OCI-LY7 (cell line): ENCODE measurements at regions not wholly inside any gene's neighbourhood (a gene's known extent, or its start where the extent isn't known, plus 50 kb on each side); places are given as distances from the start of the nearest gene placed in this dataset.

Experiments
- BruUV-seq: library from RNA; stranded (reverse); fragments of 400-500 nt; replicated peaks from 2 replicates; lab custom pipeline; 2021; lab: Mats Ljungman, UMichigan
- CTCF ChIA-PET: fragments of 300-600 bp; sonication (Branson Sonifier 250); formaldehyde crosslinking; loops from one replicate; lab custom pipeline; 2022; ENCODE audit warnings: antibody characterized with exemption; ENCODE audit not compliant: unreplicated experiment; lab: Charles Lee
- POLR2A ChIA-PET: fragments of 300-600 bp; sonication (Branson Sonifier 250); formaldehyde crosslinking; loops from one replicate; lab custom pipeline; 2022; ENCODE audit warnings: antibody characterized with exemption; lab: Charles Lee
- DNase-seq: peaks from one replicate; pipeline ENCODE4 v3.0.0-alpha.2; 2015; ENCODE audit warnings: low spot score
- H2AFZ ChIP-seq: fragments of 200-600 bp; sonication (generic), shearing (Covaris generic); 2 replicates; pipeline ENCODE4 v1.6.1; 2014; ENCODE audit warnings: mild to moderate bottlenecking, antibody characterized with exemption, low read length, moderate library complexity
- H3K27ac ChIP-seq: fragments of 200-600 bp; sonication (generic); 2 replicates; pipeline ENCODE4 v1.5.1; 2014; ENCODE audit warnings: mixed run types, low read depth, mild to moderate bottlenecking, moderate library complexity, low read length, inconsistent platforms; ENCODE audit not compliant: poor library complexity, severe bottlenecking
- H3K36me3 ChIP-seq: fragments of 200-600 bp; sonication (generic); 2 replicates; pipeline ENCODE4 v1.6.1; 2014; ENCODE audit warnings: mild to moderate bottlenecking, antibody characterized with exemption, low read length, moderate library complexity, mixed read lengths; ENCODE audit not compliant: insufficient read depth
- H3K4me1 ChIP-seq: fragments of 200-600 bp; sonication (generic); 2 replicates; pipeline ENCODE4 v1.5.1; 2014; ENCODE audit warnings: mild to moderate bottlenecking, low read length; ENCODE audit not compliant: insufficient read depth, poor library complexity, severe bottlenecking
- H3K4me2 ChIP-seq: fragments of 200-600 bp; sonication (generic); 2 replicates; pipeline ENCODE4 v1.6.1; 2014; ENCODE audit warnings: mild to moderate bottlenecking, low read length
- H3K4me3 ChIP-seq: fragments of 200-600 bp; sonication (generic); 2 replicates; pipeline ENCODE4 v1.5.1; 2014; ENCODE audit warnings: mild to moderate bottlenecking, low read depth, low read length; ENCODE audit not compliant: poor library complexity, severe bottlenecking
- H3K79me2 ChIP-seq: fragments of 200-600 bp; sonication (generic); 2 replicates; pipeline ENCODE4 v1.6.1; 2016; ENCODE audit warnings: low read depth, mild to moderate bottlenecking, low read length, moderate library complexity, mixed read lengths; ENCODE audit not compliant: insufficient read depth
- H3K9me2 ChIP-seq: fragments of 200-600 bp; sonication (generic); 2 replicates; pipeline ENCODE4 v1.6.1; 2016; ENCODE audit warnings: mild to moderate bottlenecking, low read length, mixed read lengths; ENCODE audit not compliant: insufficient read depth
- H3K9me3 ChIP-seq: fragments of 200-600 bp; sonication (generic); 2 replicates; pipeline ENCODE4 v1.6.1; 2014; ENCODE audit warnings: mild to moderate bottlenecking, mixed run types, low read length, mixed read lengths
- H4K20me1 ChIP-seq: fragments of 200-600 bp; sonication (generic); 2 replicates; pipeline ENCODE4 v1.6.1; 2014; ENCODE audit warnings: mild to moderate bottlenecking, antibody characterized with exemption, low read length, moderate library complexity, mixed read lengths; ENCODE audit not compliant: insufficient read depth
- EZH2phosphoT487 ChIP-seq: fragments of 200-600 bp; sonication (generic); IDR thresholded peaks from 2 replicates; pipeline ENCODE4 v1.6.1; 2018; ENCODE audit warnings: low read depth, borderline replicate concordance, mild to moderate bottlenecking, mixed run types, antibody characterized with exemption, low read length, moderate library complexity, mixed read lengths
- intact Hi-C: fragments of 100-400 bp; cut with micrococcal nuclease; formaldehyde crosslinking; loops from one replicate; pipeline ENCODE4 v1.10.0; 2022; ENCODE audit not compliant: unreplicated experiment
- TF ChIP-seq, protein P1 (sequence below): fragments of 200-600 bp; sonication (generic); conservative IDR thresholded peaks from 2 replicates; pipeline ENCODE4 v1.5.1; 2014; ENCODE audit warnings: mild to moderate bottlenecking, antibody characterized with exemption, low read length, moderate library complexity, mixed read lengths

- no peak overlapping the region for H3K4me2 ChIP-seq
- H3K27ac ChIP-seq, result no peak overlapping the region
- no peak overlapping the region for H3K4me3 ChIP-seq
- no peaks in the 10 kb centered on the region for H3K36me3 ChIP-seq
- TF ChIP-seq, protein P1, sequence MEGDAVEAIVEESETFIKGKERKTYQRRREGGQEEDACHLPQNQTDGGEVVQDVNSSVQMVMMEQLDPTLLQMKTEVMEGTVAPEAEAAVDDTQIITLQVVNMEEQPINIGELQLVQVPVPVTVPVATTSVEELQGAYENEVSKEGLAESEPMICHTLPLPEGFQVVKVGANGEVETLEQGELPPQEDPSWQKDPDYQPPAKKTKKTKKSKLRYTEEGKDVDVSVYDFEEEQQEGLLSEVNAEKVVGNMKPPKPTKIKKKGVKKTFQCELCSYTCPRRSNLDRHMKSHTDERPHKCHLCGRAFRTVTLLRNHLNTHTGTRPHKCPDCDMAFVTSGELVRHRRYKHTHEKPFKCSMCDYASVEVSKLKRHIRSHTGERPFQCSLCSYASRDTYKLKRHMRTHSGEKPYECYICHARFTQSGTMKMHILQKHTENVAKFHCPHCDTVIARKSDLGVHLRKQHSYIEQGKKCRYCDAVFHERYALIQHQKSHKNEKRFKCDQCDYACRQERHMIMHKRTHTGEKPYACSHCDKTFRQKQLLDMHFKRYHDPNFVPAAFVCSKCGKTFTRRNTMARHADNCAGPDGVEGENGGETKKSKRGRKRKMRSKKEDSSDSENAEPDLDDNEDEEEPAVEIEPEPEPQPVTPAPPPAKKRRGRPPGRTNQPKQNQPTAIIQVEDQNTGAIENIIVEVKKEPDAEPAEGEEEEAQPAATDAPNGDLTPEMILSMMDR, result no peak
- TF ChIP-seq EZH2phosphoT487, result no peak
- CTCF ChIA-PET, result no interaction called here
- POLR2A ChIA-PET, result no interaction called here
- DNase-seq, result no peak
- intact Hi-C loops, result no loop called here
- no TSS peak for BruUV-seq
- H3K4me1 ChIP-seq, result no peaks in the 10 kb centered on the region
- H4K20me1 ChIP-seq, result no peaks in the 10 kb centered on the region
- H3K9me3 ChIP-seq, result no peaks in the 10 kb centered on the region
- H2AFZ ChIP-seq, result no peak overlapping the region
- H3K79me2 ChIP-seq, result no peaks in the 10 kb centered on the region
- H3K9me2 ChIP-seq, result no peaks in the 10 kb centered on the region
Measured at GRCh38 chr4:8737601-8738279, 133.9 kb downstream of the HMX1 start.

DNA sequence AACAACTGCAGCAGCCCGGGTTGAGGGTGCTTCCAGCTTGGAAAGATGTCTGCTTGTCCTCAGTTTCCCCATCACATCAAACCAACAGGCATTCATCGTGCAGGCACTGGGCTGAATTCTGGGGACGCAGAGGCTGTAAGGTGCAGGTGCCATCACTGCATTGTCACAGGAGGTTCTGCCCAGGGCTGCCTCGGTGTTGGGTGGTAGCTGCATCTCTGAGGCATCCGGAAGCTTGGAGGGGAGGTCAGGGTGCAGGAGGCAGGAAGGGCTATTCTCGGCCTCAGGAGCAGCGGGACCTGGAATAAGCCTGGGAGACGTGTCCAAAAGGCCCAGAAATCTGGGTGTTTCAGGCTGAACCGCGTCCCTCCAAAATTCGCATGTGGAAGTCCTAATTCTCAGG is 134.6 kb downstream of the HMX1 start:
- H3K9me2 ChIP-seq, result no peaks in the 10 kb centered on the region
- TF ChIP-seq, protein P1, result no peak
- TF ChIP-seq EZH2phosphoT487, result no peak
- H3K27ac ChIP-seq, result no peak overlapping the region
- no TSS peak for BruUV-seq
- H3K79me2 ChIP-seq, result no peaks in the 10 kb centered on the region
- H3K4me2 ChIP-seq, result no peak overlapping the region
- no peak overlapping the region for H3K4me3 ChIP-seq
- H3K4me1 ChIP-seq, result no peaks in the 10 kb centered on the region
- no peak for DNase-seq
- H3K36me3 ChIP-seq, result no peaks in the 10 kb centered on the region
- H4K20me1 ChIP-seq, result no peaks in the 10 kb centered on the region
- intact Hi-C loops, result no loop called here
- ChIA-PET CTCF (no interaction called here), POLR2A (no interaction called here)
- no peaks in the 10 kb centered on the region for H3K9me3 ChIP-seq
- H2AFZ ChIP-seq, result no peak overlapping the region

DNA sequence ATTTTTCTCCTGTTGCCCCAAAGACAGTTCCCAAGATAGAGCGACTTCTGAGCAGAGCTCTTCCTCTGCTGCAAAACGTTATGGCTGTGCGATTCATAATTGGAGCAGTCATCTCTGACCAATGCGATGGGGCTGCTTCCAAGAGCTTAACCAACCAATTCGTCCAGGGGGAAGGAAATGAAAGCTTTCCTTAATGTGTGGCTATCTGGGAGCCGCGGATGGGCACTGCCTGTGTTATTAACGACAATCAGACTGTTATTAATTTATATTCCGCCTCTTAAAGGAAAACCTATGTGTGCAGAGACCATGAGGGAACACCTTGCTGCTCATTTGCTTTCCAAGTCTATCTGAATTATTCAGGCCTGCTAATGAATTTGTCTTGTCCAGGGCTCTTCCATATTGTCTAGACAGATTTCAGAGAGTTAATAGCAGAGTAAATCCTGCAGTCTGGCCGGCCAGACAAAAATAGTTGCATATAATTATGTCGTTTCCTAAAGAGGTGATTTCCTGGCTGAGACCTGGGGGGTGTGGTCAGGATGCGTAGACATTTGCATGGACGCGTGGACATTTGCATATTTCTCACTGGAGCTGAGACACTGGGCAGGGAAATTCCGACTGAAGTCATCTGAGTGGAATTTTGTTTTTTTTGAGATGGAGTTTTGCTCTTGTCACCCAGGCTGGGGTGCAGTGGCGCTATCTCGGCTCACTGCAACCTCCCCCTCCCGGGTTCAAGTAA is 135.4 kb downstream of the HMX1 start:
- Histone ChIP-seq H3K79me2 (no peaks in the 10 kb centered on the region), H4K20me1 (no peaks in the 10 kb centered on the region), H3K4me2 (no peak overlapping the region), H2AFZ (no peak overlapping the region), H3K36me3 (no peaks in the 10 kb centered on the region), H3K4me1 (no peaks in the 10 kb centered on the region), H3K27ac (no peak overlapping the region), H3K9me3 (no peaks in the 10 kb centered on the region), H3K4me3 (no peak overlapping the region), H3K9me2 (no peaks in the 10 kb centered on the region)
- ChIA-PET CTCF (no interaction called here), POLR2A (no interaction called here)
- BruUV-seq, result no TSS peak
- DNase-seq, result no peak
- intact Hi-C loops, result no loop called here
- TF ChIP-seq, protein P1, result no peak
